ENCODE measurements at regions not wholly inside any gene's neighbourhood (a gene's known extent, or its start where the extent isn't known, plus 50 kb on each side); places are given as distances from the start of the nearest gene placed in this dataset.

- TF ChIP-seq, protein P1, sequence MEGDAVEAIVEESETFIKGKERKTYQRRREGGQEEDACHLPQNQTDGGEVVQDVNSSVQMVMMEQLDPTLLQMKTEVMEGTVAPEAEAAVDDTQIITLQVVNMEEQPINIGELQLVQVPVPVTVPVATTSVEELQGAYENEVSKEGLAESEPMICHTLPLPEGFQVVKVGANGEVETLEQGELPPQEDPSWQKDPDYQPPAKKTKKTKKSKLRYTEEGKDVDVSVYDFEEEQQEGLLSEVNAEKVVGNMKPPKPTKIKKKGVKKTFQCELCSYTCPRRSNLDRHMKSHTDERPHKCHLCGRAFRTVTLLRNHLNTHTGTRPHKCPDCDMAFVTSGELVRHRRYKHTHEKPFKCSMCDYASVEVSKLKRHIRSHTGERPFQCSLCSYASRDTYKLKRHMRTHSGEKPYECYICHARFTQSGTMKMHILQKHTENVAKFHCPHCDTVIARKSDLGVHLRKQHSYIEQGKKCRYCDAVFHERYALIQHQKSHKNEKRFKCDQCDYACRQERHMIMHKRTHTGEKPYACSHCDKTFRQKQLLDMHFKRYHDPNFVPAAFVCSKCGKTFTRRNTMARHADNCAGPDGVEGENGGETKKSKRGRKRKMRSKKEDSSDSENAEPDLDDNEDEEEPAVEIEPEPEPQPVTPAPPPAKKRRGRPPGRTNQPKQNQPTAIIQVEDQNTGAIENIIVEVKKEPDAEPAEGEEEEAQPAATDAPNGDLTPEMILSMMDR (IDR thresholded peaks at IDR 0.05): no peak
- no peak for TF ChIP-seq POLR2A (IDR thresholded peaks at IDR 0.05)
Measured at GRCh38 chr10:105697290-105697780, 1056.2 kb downstream of the SORCS3 start.

Data from uterus (tissue), 2 donors.